ENCODE measurements at regions not wholly inside any gene's neighbourhood (a gene's known extent, or its start where the extent isn't known, plus 50 kb on each side); places are given as distances from the start of the nearest gene placed in this dataset.

- Histone ChIP-seq H3K36me3 (ENCODE audit: control insufficient read depth in 1 of 2, insufficient read depth in 2 of 2, low read depth in 1 of 2, low read length in 2 of 2) (no peaks in the 10 kb centered on the region), H2BK5ac (ENCODE audit: low read depth, low read length, poor library complexity, severe bottlenecking) (no peak overlapping the region), H3K23ac (ENCODE audit: low read length in 2 of 2) (no peak overlapping the region), H2BK12ac (ENCODE audit: low read length in 2 of 2) (no peak overlapping the region), H3K9ac (ENCODE audit: low read length) (no peak overlapping the region), H2BK120ac (ENCODE audit: low read depth, low read length) (no peak overlapping the region), H4K8ac (ENCODE audit: low read length) (no peak overlapping the region), H3K4me2 (ENCODE audit: low read length, poor library complexity, severe bottlenecking) (no peak overlapping the region), H3K4me1 (ENCODE audit: control insufficient read depth, insufficient read depth, low read depth, low read length) (no peaks in the 10 kb centered on the region), H3K4me3 (ENCODE audit: insufficient read depth in 1 of 2, low read depth in 1 of 2, low read length in 2 of 2) (no peak overlapping the region), H3K79me1 (replicated peaks; ENCODE audit: low read length, poor library complexity, severe bottlenecking) (no peaks in the 10 kb centered on the region), H4K91ac (ENCODE audit: low read length) (no peak overlapping the region), H3K14ac (ENCODE audit: low read length in 2 of 2) (no peak overlapping the region), H3K27ac (ENCODE audit: low read length, poor library complexity, severe bottlenecking) (no peak overlapping the region), H2AFZ (ENCODE audit: low read depth, low read length) (no peak overlapping the region), H3K27me3 (ENCODE audit: control insufficient read depth in 1 of 2, insufficient read depth in 1 of 2, low read length in 2 of 2) (peaks cover 0 to 40% of the 10 kb centered on the region in 2 experiments), H3K18ac (ENCODE audit: low read depth in 1 of 2, low read length in 2 of 2) (no peak overlapping the region), H2BK15ac (ENCODE audit: low read depth, poor library complexity, severe bottlenecking) (no peak overlapping the region), H3K9me3 (ENCODE audit: control insufficient read depth, low read length) (no peaks in the 10 kb centered on the region), H2AK5ac (ENCODE audit: low read length, severe bottlenecking) (no peak overlapping the region), H3K4ac (ENCODE audit: low read depth in 1 of 2, low read length in 2 of 2) (no peak overlapping the region)
- DNase-seq = no peak
- WGBS = 85% methylated on average over 22 of the region's 22 CpGs
Observed at GRCh38 chr6:170097505-170098427, 193.1 kb downstream of the DLL1 start.

GRCh38 chr6:170096803-170097504 lies 193.9 kb downstream of the DLL1 start:
- Histone ChIP-seq H3K79me1 (replicated peaks; ENCODE audit: low read length, poor library complexity, severe bottlenecking) (no peaks in the 10 kb centered on the region), H3K4ac (ENCODE audit: low read depth in 1 of 2, low read length in 2 of 2) (no peak overlapping the region), H3K36me3 (ENCODE audit: control insufficient read depth in 1 of 2, insufficient read depth in 2 of 2, low read depth in 1 of 2, low read length in 2 of 2) (no peaks in the 10 kb centered on the region), H3K18ac (ENCODE audit: low read depth in 1 of 2, low read length in 2 of 2) (no peak overlapping the region), H2BK12ac (ENCODE audit: low read length in 2 of 2) (no peak overlapping the region), H4K91ac (ENCODE audit: low read length) (no peak overlapping the region), H3K23ac (ENCODE audit: low read length in 2 of 2) (no peak overlapping the region), H3K9me3 (ENCODE audit: control insufficient read depth, low read length) (no peaks in the 10 kb centered on the region), H2AFZ (ENCODE audit: low read depth, low read length) (no peak overlapping the region), H4K8ac (ENCODE audit: low read length) (no peak overlapping the region), H2AK5ac (ENCODE audit: low read length, severe bottlenecking) (no peak overlapping the region), H3K4me3 (ENCODE audit: insufficient read depth in 1 of 2, low read depth in 1 of 2, low read length in 2 of 2) (no peak overlapping the region), H3K4me2 (ENCODE audit: low read length, poor library complexity, severe bottlenecking) (no peak overlapping the region), H2BK5ac (ENCODE audit: low read depth, low read length, poor library complexity, severe bottlenecking) (no peak overlapping the region), H2BK15ac (ENCODE audit: low read depth, poor library complexity, severe bottlenecking) (no peak overlapping the region), H3K14ac (ENCODE audit: low read length in 2 of 2) (no peak overlapping the region), H3K27me3 (ENCODE audit: control insufficient read depth in 1 of 2, insufficient read depth in 1 of 2, low read length in 2 of 2) (peaks cover 0 to 47% of the 10 kb centered on the region in 2 experiments), H3K4me1 (ENCODE audit: control insufficient read depth, insufficient read depth, low read depth, low read length) (no peaks in the 10 kb centered on the region), H3K9ac (ENCODE audit: low read length) (no peak overlapping the region), H3K27ac (ENCODE audit: low read length, poor library complexity, severe bottlenecking) (no peak overlapping the region), H2BK120ac (ENCODE audit: low read depth, low read length) (no peak overlapping the region)
- 73% methylated on average over 22 of the region's 22 CpGs for WGBS
- DNase-seq = no peak

GRCh38 chr6:170096191-170096802 lies 194.6 kb downstream of the DLL1 start:
- Histone ChIP-seq H2BK5ac (ENCODE audit: low read depth, low read length, poor library complexity, severe bottlenecking) (no peak overlapping the region), H3K4me2 (ENCODE audit: low read length, poor library complexity, severe bottlenecking) (no peak overlapping the region), H3K36me3 (ENCODE audit: control insufficient read depth in 1 of 2, insufficient read depth in 2 of 2, low read depth in 1 of 2, low read length in 2 of 2) (no peaks in the 10 kb centered on the region), H2BK15ac (ENCODE audit: low read depth, poor library complexity, severe bottlenecking) (no peak overlapping the region), H2AK5ac (ENCODE audit: low read length, severe bottlenecking) (no peak overlapping the region), H2BK120ac (ENCODE audit: low read depth, low read length) (no peak overlapping the region), H3K79me1 (replicated peaks; ENCODE audit: low read length, poor library complexity, severe bottlenecking) (no peaks in the 10 kb centered on the region), H3K4me3 (ENCODE audit: insufficient read depth in 1 of 2, low read depth in 1 of 2, low read length in 2 of 2) (no peak overlapping the region), H3K18ac (ENCODE audit: low read depth in 1 of 2, low read length in 2 of 2) (no peak overlapping the region), H4K8ac (ENCODE audit: low read length) (no peak overlapping the region), H2BK12ac (ENCODE audit: low read length in 2 of 2) (no peak overlapping the region), H3K14ac (ENCODE audit: low read length in 2 of 2) (no peak overlapping the region), H2AFZ (ENCODE audit: low read depth, low read length) (no peak overlapping the region), H3K27ac (ENCODE audit: low read length, poor library complexity, severe bottlenecking) (no peak overlapping the region), H3K23ac (ENCODE audit: low read length in 2 of 2) (no peak overlapping the region), H3K4me1 (ENCODE audit: control insufficient read depth, insufficient read depth, low read depth, low read length) (no peaks in the 10 kb centered on the region), H3K27me3 (ENCODE audit: control insufficient read depth in 1 of 2, insufficient read depth in 1 of 2, low read length in 2 of 2) (peaks cover 0 to 47% of the 10 kb centered on the region in 2 experiments), H3K4ac (ENCODE audit: low read depth in 1 of 2, low read length in 2 of 2) (no peak overlapping the region), H3K9ac (ENCODE audit: low read length) (no peak overlapping the region), H3K9me3 (ENCODE audit: control insufficient read depth, low read length) (no peaks in the 10 kb centered on the region), H4K91ac (ENCODE audit: low read length) (no peak overlapping the region)
- 64% methylated on average over 23 of the region's 23 CpGs for WGBS
- DNase-seq = no peak

Measured in mesenchymal stem cell (in vitro differentiated cells and primary cell).